GM12872 (cell line): ENCODE measurements at regions not wholly inside any gene's neighbourhood (a gene's known extent, or its start where the extent isn't known, plus 50 kb on each side); places are given as distances from the start of the nearest gene placed in this dataset.

Experiments used
- CTCF ChIP-seq: IDR thresholded peaks from 3 replicates; pipeline ENCODE4 v1.5.1; 2011; ENCODE audit warnings: low read depth, mild to moderate bottlenecking, low read length, moderate library complexity; ENCODE audit not compliant: insufficient read depth

- no peak for TF ChIP-seq CTCF
These were observed 293.7 kb upstream of the RND3 start for GRCh38 chr2:150781142-150781541.

- no peak for TF ChIP-seq CTCF
These were observed 291.4 kb upstream of the RND3 start for GRCh38 chr2:150778828-150779227.

GRCh38 chr2:150769421-150769820 lies 282.0 kb upstream of the RND3 start:
- TF ChIP-seq CTCF = no peak

GRCh38 chr2:150767991-150768746 lies 280.7 kb upstream of the RND3 start:
- no peak for TF ChIP-seq CTCF

GRCh38 chr2:150762571-150762970 lies 275.1 kb upstream of the RND3 start:
- TF ChIP-seq CTCF = no peak

DNA sequence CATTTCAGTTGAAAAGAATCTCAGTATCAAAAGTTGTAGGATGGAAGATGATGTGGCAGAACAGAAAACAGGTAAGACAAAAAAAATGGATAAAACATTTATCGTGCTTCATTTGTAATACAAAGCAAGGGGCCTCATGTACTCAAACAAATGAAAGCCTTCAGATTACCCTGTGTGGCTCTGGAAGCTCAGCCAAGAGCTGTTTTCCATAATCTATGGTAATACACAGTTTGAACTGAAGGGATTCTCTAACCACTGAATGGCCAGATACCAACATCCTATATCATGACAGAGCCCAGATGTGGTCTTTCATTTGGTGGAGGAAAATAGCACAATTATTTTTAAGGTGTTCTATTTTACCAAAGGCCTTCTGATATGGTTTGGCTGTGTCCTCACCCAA lies 272.1 kb upstream of the RND3 start:
- no peak for TF ChIP-seq CTCF

- no peak for TF ChIP-seq CTCF
These were observed 271.6 kb upstream of the RND3 start for GRCh38 chr2:150759106-150759505.
